DMS153 (cell line): ENCODE measurements at regions not wholly inside any gene's neighbourhood (a gene's known extent, or its start where the extent isn't known, plus 50 kb on each side); places are given as distances from the start of the nearest gene placed in this dataset.
"Not testable (repeated sequence)": the region's sequence is repeated elsewhere in the genome, so short reads cannot be mapped to it uniquely, and the experiment has no call there.

Experiments
- DNase-seq: peaks from one replicate; lab custom pipeline; 2025; lab: John Stamatoyannopoulos, UW

GRCh38 chr20:50328996-50329898, 138.6 kb downstream of the CEBPB start:
- no peak for DNase-seq

- DNase-seq: no peak
Measured at GRCh38 chr20:50329981-50330503, 139.4 kb downstream of the CEBPB start.

- no peak for DNase-seq
Measured at GRCh38 chr20:50330504-50331313, 140.1 kb downstream of the CEBPB start.

- no peak for DNase-seq
Measured at GRCh38 chr20:50331469-50332363, 141.1 kb downstream of the CEBPB start.

- no peak for DNase-seq
Measured at GRCh38 chr20:50332491-50332980, 141.9 kb downstream of the CEBPB start.

GRCh38 chr20:50333131-50333670, 142.6 kb downstream of the CEBPB start:
- DNase-seq: no peak

GRCh38 chr20:50333812-50334211, 143.2 kb downstream of the CEBPB start:
- no peak for DNase-seq

GRCh38 chr20:50334512-50334911, 143.9 kb downstream of the CEBPB start:
- DNase-seq: not testable (repeated sequence)

- peak; percentile 81 for DNase-seq
Measured at GRCh38 chr20:50335105-50335504, 144.5 kb downstream of the CEBPB start.

GRCh38 chr20:50335866-50336265, 145.2 kb downstream of the CEBPB start:
- no peak for DNase-seq

GRCh38 chr20:50336661-50337060, 146.0 kb downstream of the CEBPB start:
- no peak for DNase-seq

GRCh38 chr20:50337521-50338466, 147.2 kb downstream of the CEBPB start:
- DNase-seq: no peak

- no peak for DNase-seq
Measured at GRCh38 chr20:50338479-50339391, 148.1 kb downstream of the CEBPB start.

- no peak for DNase-seq
Measured at GRCh38 chr20:50339466-50339901, 148.9 kb downstream of the CEBPB start.

GRCh38 chr20:50340541-50340940, 149.9 kb downstream of the CEBPB start:
- no peak for DNase-seq

GRCh38 chr20:50341050-50341449, 150.4 kb downstream of the CEBPB start:
- DNase-seq: no peak

- peak; percentile 27 for DNase-seq
Measured at GRCh38 chr20:50341880-50342637, 151.4 kb downstream of the CEBPB start.

- no peak for DNase-seq
Measured at GRCh38 chr20:50342638-50343102, 152.0 kb downstream of the CEBPB start.
